GM19324 (cell line): ENCODE measurements at regions not wholly inside any gene's neighbourhood (a gene's known extent, or its start where the extent isn't known, plus 50 kb on each side); places are given as distances from the start of the nearest gene placed in this dataset.

Experiments used
- ATAC-seq: cut with Tn5 transposase; IDR thresholded peaks from one replicate; pipeline ENCODE4 v1.9.1; 2021; ENCODE audit warnings: mild to moderate bottlenecking, moderate library complexity; ENCODE audit not compliant: unreplicated experiment, low FRiP score

- ATAC-seq, result no peak
These were observed 191.9 kb upstream of the CTAGE1 start for GRCh38 chr18:22609642-22610041.

- ATAC-seq, result no peak
These were observed 195.5 kb upstream of the CTAGE1 start for GRCh38 chr18:22613058-22613690.

- no peak for ATAC-seq
These were observed 196.1 kb upstream of the CTAGE1 start for GRCh38 chr18:22613788-22614187.

- ATAC-seq, result no peak
These were observed 205.8 kb upstream of the CTAGE1 start for GRCh38 chr18:22623513-22623912.

- no peak for ATAC-seq
These were observed 206.5 kb upstream of the CTAGE1 start for GRCh38 chr18:22624176-22624575.

GRCh38 chr18:22625406-22625805, 207.7 kb upstream of the CTAGE1 start:
- no peak for ATAC-seq

- no peak for ATAC-seq
These were observed 209.1 kb upstream of the CTAGE1 start for GRCh38 chr18:22626771-22627170.

- ATAC-seq, result no peak
These were observed 209.8 kb upstream of the CTAGE1 start for GRCh38 chr18:22627506-22627905.

GRCh38 chr18:22628795-22629510, 211.2 kb upstream of the CTAGE1 start:
- ATAC-seq, result no peak

GRCh38 chr18:22630980-22631379, 213.3 kb upstream of the CTAGE1 start:
- no peak for ATAC-seq

- ATAC-seq, result no peak
These were observed 214.5 kb upstream of the CTAGE1 start for GRCh38 chr18:22632191-22632590.

GRCh38 chr18:22634464-22634863, 216.7 kb upstream of the CTAGE1 start:
- ATAC-seq, result no peak

- no peak for ATAC-seq
These were observed 220.1 kb upstream of the CTAGE1 start for GRCh38 chr18:22637787-22638186.

- no peak for ATAC-seq
These were observed 221.3 kb upstream of the CTAGE1 start for GRCh38 chr18:22639026-22639463.

- ATAC-seq, result no peak
These were observed 221.8 kb upstream of the CTAGE1 start for GRCh38 chr18:22639561-22639960.

GRCh38 chr18:22640281-22640842, 222.6 kb upstream of the CTAGE1 start:
- ATAC-seq, result no peak

- no peak for ATAC-seq
These were observed 224.2 kb upstream of the CTAGE1 start for GRCh38 chr18:22641958-22642357.

GRCh38 chr18:22643731-22644130, 226.0 kb upstream of the CTAGE1 start:
- no peak for ATAC-seq

GRCh38 chr18:22650247-22650646, 232.5 kb upstream of the CTAGE1 start:
- no peak for ATAC-seq

GRCh38 chr18:22657619-22658018, 239.9 kb upstream of the CTAGE1 start:
- ATAC-seq, result no peak

- ATAC-seq, result no peak
These were observed 240.6 kb upstream of the CTAGE1 start for GRCh38 chr18:22658318-22658717.

GRCh38 chr18:22663378-22663777, 245.7 kb upstream of the CTAGE1 start:
- ATAC-seq, result no peak
